ENCODE measurements at regions not wholly inside any gene's neighbourhood (a gene's known extent, or its start where the extent isn't known, plus 50 kb on each side); places are given as distances from the start of the nearest gene placed in this dataset.

- in situ Hi-C loops (cut with MboI; ENCODE audit: low pct_unique_long_range_greater_than_20kb, low sequenced_read_pairs): no loop called here
- DNase-seq: no peak
Measured at GRCh38 chr16:11431915-11432465, 86.7 kb downstream of the RMI2 start.

- DNase-seq: no peak
- in situ Hi-C loops (cut with MboI; ENCODE audit: low pct_unique_long_range_greater_than_20kb, low sequenced_read_pairs): no loop called here
Measured at GRCh38 chr16:11432856-11433395, 87.7 kb downstream of the RMI2 start.

- DNase-seq: no peak
- in situ Hi-C loops (cut with MboI; ENCODE audit: low pct_unique_long_range_greater_than_20kb, low sequenced_read_pairs): no loop called here
Measured at GRCh38 chr16:11435576-11435975, 90.3 kb downstream of the RMI2 start.

GRCh38 chr16:11437069-11437468 lies 91.8 kb downstream of the RMI2 start:
- no peak for DNase-seq
- in situ Hi-C loops (cut with MboI; ENCODE audit: low pct_unique_long_range_greater_than_20kb, low sequenced_read_pairs): no loop called here

GRCh38 chr16:11439790-11440656 lies 94.8 kb downstream of the RMI2 start:
- in situ Hi-C loops (cut with MboI; ENCODE audit: low pct_unique_long_range_greater_than_20kb, low sequenced_read_pairs): no loop called here
- no peak for DNase-seq

- no peak for DNase-seq
- in situ Hi-C loops (cut with MboI; ENCODE audit: low pct_unique_long_range_greater_than_20kb, low sequenced_read_pairs): no loop called here
Measured at GRCh38 chr16:11440657-11441012, 95.4 kb downstream of the RMI2 start.

GRCh38 chr16:11445486-11445885 lies 100.2 kb downstream of the RMI2 start:
- no peak for DNase-seq
- in situ Hi-C loops (cut with MboI; ENCODE audit: low pct_unique_long_range_greater_than_20kb, low sequenced_read_pairs): no loop called here

- DNase-seq: no peak
Measured at GRCh38 chr16:11446566-11447119, 101.4 kb downstream of the RMI2 start.

GRCh38 chr16:11447272-11447671 lies 102.0 kb downstream of the RMI2 start:
- DNase-seq: no peak
- in situ Hi-C loops (cut with MboI; ENCODE audit: low pct_unique_long_range_greater_than_20kb, low sequenced_read_pairs): no loop called here

More at GRCh38 chr16:11446566-11447119, 101.4 kb downstream of the RMI2 start:
- in situ Hi-C loops (cut with MboI; ENCODE audit: low pct_unique_long_range_greater_than_20kb, low sequenced_read_pairs): no loop called here

GRCh38 chr16:11447836-11448235 lies 102.6 kb downstream of the RMI2 start:
- DNase-seq: no peak
- in situ Hi-C loops (cut with MboI; ENCODE audit: low pct_unique_long_range_greater_than_20kb, low sequenced_read_pairs): no loop called here

GRCh38 chr16:11448796-11449416 lies 103.6 kb downstream of the RMI2 start:
- in situ Hi-C loops (cut with MboI; ENCODE audit: low pct_unique_long_range_greater_than_20kb, low sequenced_read_pairs): no loop called here
- DNase-seq: no peak

- DNase-seq: no peak
- in situ Hi-C loops (cut with MboI; ENCODE audit: low pct_unique_long_range_greater_than_20kb, low sequenced_read_pairs): no loop called here
Measured at GRCh38 chr16:11449716-11450115, 104.5 kb downstream of the RMI2 start.

GRCh38 chr16:11450136-11450535 lies 104.9 kb downstream of the RMI2 start:
- DNase-seq: no peak
- in situ Hi-C loops (cut with MboI; ENCODE audit: low pct_unique_long_range_greater_than_20kb, low sequenced_read_pairs): no loop called here

GRCh38 chr16:11452298-11452697 lies 107.0 kb downstream of the RMI2 start:
- DNase-seq: no peak
- in situ Hi-C loops (cut with MboI; ENCODE audit: low pct_unique_long_range_greater_than_20kb, low sequenced_read_pairs): no loop called here

- DNase-seq: no peak
- in situ Hi-C loops (cut with MboI; ENCODE audit: low pct_unique_long_range_greater_than_20kb, low sequenced_read_pairs): no loop called here
Measured at GRCh38 chr16:11452746-11453389, 107.6 kb downstream of the RMI2 start.

GRCh38 chr16:11456741-11457140 lies 111.5 kb downstream of the RMI2 start:
- no peak for DNase-seq
- in situ Hi-C loops (cut with MboI; ENCODE audit: low pct_unique_long_range_greater_than_20kb, low sequenced_read_pairs): no loop called here

GRCh38 chr16:11459722-11460121 lies 114.5 kb downstream of the RMI2 start:
- DNase-seq: no peak
- in situ Hi-C loops (cut with MboI; ENCODE audit: low pct_unique_long_range_greater_than_20kb, low sequenced_read_pairs): no loop called here

GRCh38 chr16:11460820-11461594 lies 115.7 kb downstream of the RMI2 start:
- DNase-seq: no peak
- in situ Hi-C loops (cut with MboI; ENCODE audit: low pct_unique_long_range_greater_than_20kb, low sequenced_read_pairs): no loop called here

- no peak for DNase-seq
- in situ Hi-C loops (cut with MboI; ENCODE audit: low pct_unique_long_range_greater_than_20kb, low sequenced_read_pairs): no loop called here
Measured at GRCh38 chr16:11461595-11461990, 116.3 kb downstream of the RMI2 start.

Data from KBM-7 (cell line).